ENCODE measurements at regions not wholly inside any gene's neighbourhood (a gene's known extent, or its start where the extent isn't known, plus 50 kb on each side); places are given as distances from the start of the nearest gene placed in this dataset.

DNA sequence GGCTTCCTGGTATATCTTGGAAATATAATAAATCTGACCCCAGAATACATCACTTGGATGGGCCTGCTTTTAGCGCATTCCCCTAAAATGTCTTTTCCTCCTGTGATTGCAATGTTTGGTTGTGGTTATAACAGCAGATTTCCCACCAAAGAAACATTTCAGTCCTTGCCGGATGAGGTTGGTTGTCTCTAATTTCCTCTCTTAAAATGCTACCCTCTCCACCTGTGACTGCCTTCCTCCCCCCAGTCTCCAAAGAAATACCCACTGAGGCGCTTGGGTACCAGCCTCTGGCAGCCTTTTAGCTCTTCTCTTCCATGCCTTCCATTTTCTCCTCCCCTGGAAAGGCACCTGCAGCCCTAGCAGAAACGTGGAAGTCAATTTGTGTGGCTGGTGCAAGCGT lies 102.1 kb upstream of the SIX3 start (continued):
- TF ChIP-seq MAX (IDR thresholded peaks at IDR 0.05) (no peak), SP4 (IDR thresholded peaks at IDR 0.05; ENCODE audit: low read length) (no peak), BRCA1 (IDR thresholded peaks at IDR 0.05; ENCODE audit: low read depth, low read length) (no peak), BCL11A (IDR thresholded peaks at IDR 0.05; ENCODE audit: low read depth in 2 of 2, low read length in 2 of 2) (no peak), TBP (IDR thresholded peaks at IDR 0.05; ENCODE audit: low read depth, low read length) (no peak), YY1 (IDR thresholded peaks at IDR 0.05; ENCODE audit: low read depth, low read length) (no peak), KDM5A (IDR thresholded peaks at IDR 0.05; ENCODE audit: low read length) (no peak)

Data from H1 (cell line).